Hepatocyte (in vitro differentiated cells): ENCODE measurements at regions not wholly inside any gene's neighbourhood (a gene's known extent, or its start where the extent isn't known, plus 50 kb on each side); places are given as distances from the start of the nearest gene placed in this dataset.

Source experiments
- EZH2 ChIP-seq: fragments of 200-600 bp; sonication (generic); IDR thresholded peaks from 2 replicates; pipeline ENCODE4 v1.6.1; 2016; ENCODE audit warnings: antibody characterized with exemption, mild to moderate bottlenecking, borderline replicate concordance
- TF ChIP-seq, protein P1 (sequence below): fragments of 200-600 bp; sonication (generic); IDR thresholded peaks from 2 replicates; pipeline ENCODE4 v1.5.1; 2016; ENCODE audit warnings: antibody characterized with exemption, mild to moderate bottlenecking; ENCODE audit not compliant: poor library complexity

DNA sequence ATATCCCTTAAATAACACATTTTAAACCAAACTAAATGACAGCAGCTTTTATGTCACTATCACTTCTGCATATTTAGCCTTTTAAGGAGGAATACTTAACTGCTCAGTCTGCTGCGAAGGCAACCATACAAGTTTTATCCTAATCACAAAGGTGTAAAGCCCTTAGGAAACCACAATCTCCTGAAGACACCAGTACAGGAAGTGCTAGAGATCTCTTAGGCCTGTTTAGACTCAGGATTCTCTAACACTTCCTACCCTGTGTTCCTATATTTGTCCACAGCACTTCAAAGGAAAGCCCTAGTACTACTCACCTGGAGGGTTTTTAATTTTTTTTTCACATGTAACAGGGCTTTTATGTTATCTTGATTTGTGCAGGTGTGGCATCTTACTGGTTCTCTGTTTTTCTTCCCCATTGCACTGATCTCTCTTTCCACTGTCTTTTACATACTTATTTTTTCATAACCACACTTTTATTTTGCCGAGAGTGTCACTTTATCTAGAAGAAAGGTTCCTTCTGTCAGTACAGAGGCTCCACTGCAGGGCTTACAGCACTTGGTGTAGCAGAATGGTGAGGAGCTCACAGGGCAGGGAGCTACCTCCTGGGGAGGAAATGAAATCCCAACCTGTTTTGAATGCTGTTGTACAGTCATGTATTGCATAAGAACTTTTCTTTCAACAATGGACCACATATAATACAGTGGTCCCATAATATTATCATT lies 1060.6 kb upstream of the ACO1 start:
- TF ChIP-seq, protein P1, sequence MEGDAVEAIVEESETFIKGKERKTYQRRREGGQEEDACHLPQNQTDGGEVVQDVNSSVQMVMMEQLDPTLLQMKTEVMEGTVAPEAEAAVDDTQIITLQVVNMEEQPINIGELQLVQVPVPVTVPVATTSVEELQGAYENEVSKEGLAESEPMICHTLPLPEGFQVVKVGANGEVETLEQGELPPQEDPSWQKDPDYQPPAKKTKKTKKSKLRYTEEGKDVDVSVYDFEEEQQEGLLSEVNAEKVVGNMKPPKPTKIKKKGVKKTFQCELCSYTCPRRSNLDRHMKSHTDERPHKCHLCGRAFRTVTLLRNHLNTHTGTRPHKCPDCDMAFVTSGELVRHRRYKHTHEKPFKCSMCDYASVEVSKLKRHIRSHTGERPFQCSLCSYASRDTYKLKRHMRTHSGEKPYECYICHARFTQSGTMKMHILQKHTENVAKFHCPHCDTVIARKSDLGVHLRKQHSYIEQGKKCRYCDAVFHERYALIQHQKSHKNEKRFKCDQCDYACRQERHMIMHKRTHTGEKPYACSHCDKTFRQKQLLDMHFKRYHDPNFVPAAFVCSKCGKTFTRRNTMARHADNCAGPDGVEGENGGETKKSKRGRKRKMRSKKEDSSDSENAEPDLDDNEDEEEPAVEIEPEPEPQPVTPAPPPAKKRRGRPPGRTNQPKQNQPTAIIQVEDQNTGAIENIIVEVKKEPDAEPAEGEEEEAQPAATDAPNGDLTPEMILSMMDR = no peak
- TF ChIP-seq EZH2 = no peak
